ENCODE measurements at regions not wholly inside any gene's neighbourhood (a gene's known extent, or its start where the extent isn't known, plus 50 kb on each side); places are given as distances from the start of the nearest gene placed in this dataset.

DNA sequence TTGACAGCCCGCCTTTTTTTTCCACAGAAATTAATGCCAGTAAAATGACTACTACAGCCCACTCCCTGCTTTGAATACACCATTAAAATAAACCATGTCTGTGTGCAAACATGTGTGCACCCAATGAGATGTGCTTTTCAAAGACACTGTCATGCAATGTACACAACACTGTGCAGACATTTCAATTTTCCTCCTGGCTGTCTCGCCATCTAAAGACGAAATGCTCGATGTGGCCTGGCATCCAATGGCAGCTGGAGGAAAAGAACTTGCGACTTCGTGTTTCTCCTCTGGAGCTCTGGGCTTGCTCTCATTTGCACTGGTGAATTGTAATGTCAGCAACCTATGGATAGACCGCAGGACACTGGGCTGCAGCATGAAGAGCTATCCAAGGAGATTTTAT lies 147.0 kb upstream of the NAV2 start:
- DNase-seq (ENCODE audit: low spot score), result no peak
- H3K27ac Mint-ChIP-seq (ENCODE audit: unreplicated experiment), result no peak overlapping the region
- H3K4me3 Mint-ChIP-seq (ENCODE audit: unreplicated experiment), result no peak overlapping the region
- H3K27me3 Mint-ChIP-seq (ENCODE audit: unreplicated experiment), result peaks cover 5% of the 10 kb centered on the region
- H3K9me3 Mint-ChIP-seq (ENCODE audit: unreplicated experiment), result no peaks in the 10 kb centered on the region
- peaks cover 5% of the 10 kb centered on the region for H3K4me1 Mint-ChIP-seq (ENCODE audit: unreplicated experiment)
- no peak for TF ChIP-seq CTCF (IDR thresholded peaks at IDR 0.05; ENCODE audit: unreplicated experiment)
- no peaks in the 10 kb centered on the region for H3K36me3 Mint-ChIP-seq (ENCODE audit: low read depth, unreplicated experiment)

GRCh38 chr11:19562156-19562555 lies 150.5 kb upstream of the NAV2 start:
- Mint-ChIP-seq H3K4me3 (ENCODE audit: unreplicated experiment) (no peak overlapping the region), H3K27ac (ENCODE audit: unreplicated experiment) (no peak overlapping the region), H3K36me3 (ENCODE audit: low read depth, unreplicated experiment) (no peaks in the 10 kb centered on the region), H3K4me1 (ENCODE audit: unreplicated experiment) (peaks cover 28% of the 10 kb centered on the region), H3K9me3 (ENCODE audit: unreplicated experiment) (no peaks in the 10 kb centered on the region), H3K27me3 (ENCODE audit: unreplicated experiment) (peaks cover 4% of the 10 kb centered on the region)
- no peak for TF ChIP-seq CTCF (IDR thresholded peaks at IDR 0.05; ENCODE audit: unreplicated experiment)
- DNase-seq (ENCODE audit: low spot score), result no peak

- Mint-ChIP-seq H3K9me3 (ENCODE audit: unreplicated experiment) (no peaks in the 10 kb centered on the region), H3K4me3 (ENCODE audit: unreplicated experiment) (no peak overlapping the region)
- DNase-seq (ENCODE audit: low spot score), result no peak
Measured at GRCh38 chr11:19561011-19561410, 151.6 kb upstream of the NAV2 start.

GRCh38 chr11:19560156-19560555 lies 152.5 kb upstream of the NAV2 start:
- peak overlapping the region; percentile 9 for H3K4me3 Mint-ChIP-seq (ENCODE audit: unreplicated experiment)
- peaks cover 4% of the 10 kb centered on the region for H3K27me3 Mint-ChIP-seq (ENCODE audit: unreplicated experiment)
- no peak for DNase-seq (ENCODE audit: low spot score)
- H3K9me3 Mint-ChIP-seq (ENCODE audit: unreplicated experiment), result no peaks in the 10 kb centered on the region
- peak overlapping the region; percentile 91 for H3K27ac Mint-ChIP-seq (ENCODE audit: unreplicated experiment)
- no peaks in the 10 kb centered on the region for H3K36me3 Mint-ChIP-seq (ENCODE audit: low read depth, unreplicated experiment)
- H3K4me1 Mint-ChIP-seq (ENCODE audit: unreplicated experiment), result peaks cover 28% of the 10 kb centered on the region
- no peak for TF ChIP-seq CTCF (IDR thresholded peaks at IDR 0.05; ENCODE audit: unreplicated experiment)

More at GRCh38 chr11:19561011-19561410, 151.6 kb upstream of the NAV2 start:
- no peak for TF ChIP-seq CTCF (IDR thresholded peaks at IDR 0.05; ENCODE audit: unreplicated experiment)
- peaks cover 28% of the 10 kb centered on the region for H3K4me1 Mint-ChIP-seq (ENCODE audit: unreplicated experiment)
- H3K27me3 Mint-ChIP-seq (ENCODE audit: unreplicated experiment), result peaks cover 4% of the 10 kb centered on the region
- H3K27ac Mint-ChIP-seq (ENCODE audit: unreplicated experiment), result peak overlapping the region; percentile 38
- no peaks in the 10 kb centered on the region for H3K36me3 Mint-ChIP-seq (ENCODE audit: low read depth, unreplicated experiment)

GRCh38 chr11:19559746-19560145 lies 152.9 kb upstream of the NAV2 start:
- DNase-seq (ENCODE audit: low spot score), result peak; percentile 29
- H3K4me3 Mint-ChIP-seq (ENCODE audit: unreplicated experiment), result peak overlapping the region; percentile 9
- peaks cover 28% of the 10 kb centered on the region for H3K4me1 Mint-ChIP-seq (ENCODE audit: unreplicated experiment)
- H3K9me3 Mint-ChIP-seq (ENCODE audit: unreplicated experiment), result no peaks in the 10 kb centered on the region
- no peaks in the 10 kb centered on the region for H3K36me3 Mint-ChIP-seq (ENCODE audit: low read depth, unreplicated experiment)
- peak overlapping the region; percentile 91 for H3K27ac Mint-ChIP-seq (ENCODE audit: unreplicated experiment)
- H3K27me3 Mint-ChIP-seq (ENCODE audit: unreplicated experiment), result peaks cover 4% of the 10 kb centered on the region
- TF ChIP-seq CTCF (IDR thresholded peaks at IDR 0.05; ENCODE audit: unreplicated experiment), result no peak
